ENCODE measurements at regions not wholly inside any gene's neighbourhood (a gene's known extent, or its start where the extent isn't known, plus 50 kb on each side); places are given as distances from the start of the nearest gene placed in this dataset.

GRCh38 chr14:23723911-23724310 lies 87.7 kb downstream of the DHRS2 start:
- POLR2A ChIA-PET, result no interaction called here
- Histone ChIP-seq H3K27ac (ENCODE audit: low read length in 2 of 2) (no peak overlapping the region), H3K27me3 (replicated peaks in 1 of 4; ENCODE audit: control extremely low read depth in 1 of 4, control insufficient read depth in 3 of 4, insufficient read depth in 4 of 4, low read length in 3 of 4) (no peaks in the 10 kb centered on the region), H3K9ac (ENCODE audit: low read length) (no peak overlapping the region), H3K4me1 (ENCODE audit: control insufficient read depth in 2 of 2, insufficient read depth in 2 of 2, low read length in 2 of 2) (no peaks in the 10 kb centered on the region), H2AFZ (ENCODE audit: insufficient read depth, low read depth, low read length, poor library complexity, severe bottlenecking) (no peak overlapping the region), H3K79me2 (ENCODE audit: control insufficient read depth, insufficient read depth, low read length) (no peaks in the 10 kb centered on the region), H3K4me3 (ENCODE audit: control extremely low read depth in 1 of 5, extremely low read depth in 1 of 5, insufficient read depth in 1 of 5, low read depth in 2 of 5, low read length in 4 of 5) (no peak overlapping the region), H4K20me1 (ENCODE audit: control insufficient read depth, insufficient read depth, low read length, poor library complexity, severe bottlenecking) (no peaks in the 10 kb centered on the region), H3K9me3 (ENCODE audit: control extremely low read depth in 1 of 3, control insufficient read depth in 2 of 3, insufficient read depth in 1 of 3, low read length in 2 of 3) (no peaks in the 10 kb centered on the region), H3K36me3 (replicated peaks in 1 of 2; ENCODE audit: control extremely low read depth in 1 of 2, control insufficient read depth in 1 of 2, extremely low read depth in 1 of 2, insufficient read depth in 2 of 2, low read length in 1 of 2) (no peaks in the 10 kb centered on the region), H3K4me2 (replicated peaks; ENCODE audit: low read depth, low read length, poor library complexity, severe bottlenecking) (no peak overlapping the region)
- CTCF ChIA-PET, result no interaction called here
- Mint-ChIP-seq H3K4me3 (no peak overlapping the region), H3K4me1 (no peaks in the 10 kb centered on the region), H3K9me3 (ENCODE audit: insufficient read depth) (no peaks in the 10 kb centered on the region), H3K27ac (no peak overlapping the region), H3K27me3 (peaks cover 6% of the 10 kb centered on the region)
- WGBS (ENCODE audit: insufficient coverage), result no CpG with 5 or more reads among the region's 3 CpGs
- ATAC-seq (ENCODE audit: low read depth) (no peak), DNase-seq (no peak)
- TF ChIP-seq, protein P1, sequence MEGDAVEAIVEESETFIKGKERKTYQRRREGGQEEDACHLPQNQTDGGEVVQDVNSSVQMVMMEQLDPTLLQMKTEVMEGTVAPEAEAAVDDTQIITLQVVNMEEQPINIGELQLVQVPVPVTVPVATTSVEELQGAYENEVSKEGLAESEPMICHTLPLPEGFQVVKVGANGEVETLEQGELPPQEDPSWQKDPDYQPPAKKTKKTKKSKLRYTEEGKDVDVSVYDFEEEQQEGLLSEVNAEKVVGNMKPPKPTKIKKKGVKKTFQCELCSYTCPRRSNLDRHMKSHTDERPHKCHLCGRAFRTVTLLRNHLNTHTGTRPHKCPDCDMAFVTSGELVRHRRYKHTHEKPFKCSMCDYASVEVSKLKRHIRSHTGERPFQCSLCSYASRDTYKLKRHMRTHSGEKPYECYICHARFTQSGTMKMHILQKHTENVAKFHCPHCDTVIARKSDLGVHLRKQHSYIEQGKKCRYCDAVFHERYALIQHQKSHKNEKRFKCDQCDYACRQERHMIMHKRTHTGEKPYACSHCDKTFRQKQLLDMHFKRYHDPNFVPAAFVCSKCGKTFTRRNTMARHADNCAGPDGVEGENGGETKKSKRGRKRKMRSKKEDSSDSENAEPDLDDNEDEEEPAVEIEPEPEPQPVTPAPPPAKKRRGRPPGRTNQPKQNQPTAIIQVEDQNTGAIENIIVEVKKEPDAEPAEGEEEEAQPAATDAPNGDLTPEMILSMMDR (IDR thresholded peaks at IDR 0.05), result no peak
- no peak for TF ChIP-seq EZH2 (IDR thresholded peaks at IDR 0.05; ENCODE audit: borderline replicate concordance, insufficient read depth, low read depth, low read length, poor library complexity, severe bottlenecking)
- intact Hi-C loops (cut with micrococcal nuclease), result no loop called here

- CTCF ChIA-PET, result no interaction called here
- Histone ChIP-seq H3K36me3 (replicated peaks in 1 of 2; ENCODE audit: control extremely low read depth in 1 of 2, control insufficient read depth in 1 of 2, extremely low read depth in 1 of 2, insufficient read depth in 2 of 2, low read length in 1 of 2) (no peaks in the 10 kb centered on the region), H3K4me1 (ENCODE audit: control insufficient read depth in 2 of 2, insufficient read depth in 2 of 2, low read length in 2 of 2) (no peaks in the 10 kb centered on the region), H3K79me2 (ENCODE audit: control insufficient read depth, insufficient read depth, low read length) (no peaks in the 10 kb centered on the region), H3K4me2 (replicated peaks; ENCODE audit: low read depth, low read length, poor library complexity, severe bottlenecking) (no peak overlapping the region), H2AFZ (ENCODE audit: insufficient read depth, low read depth, low read length, poor library complexity, severe bottlenecking) (no peak overlapping the region), H4K20me1 (ENCODE audit: control insufficient read depth, insufficient read depth, low read length, poor library complexity, severe bottlenecking) (no peaks in the 10 kb centered on the region), H3K27me3 (replicated peaks in 1 of 4; ENCODE audit: control extremely low read depth in 1 of 4, control insufficient read depth in 3 of 4, insufficient read depth in 4 of 4, low read length in 3 of 4) (no peaks in the 10 kb centered on the region), H3K27ac (ENCODE audit: low read length in 2 of 2) (no peak overlapping the region), H3K9ac (ENCODE audit: low read length) (no peak overlapping the region), H3K4me3 (ENCODE audit: control extremely low read depth in 1 of 5, extremely low read depth in 1 of 5, insufficient read depth in 1 of 5, low read depth in 2 of 5, low read length in 4 of 5) (no peak overlapping the region), H3K9me3 (ENCODE audit: control extremely low read depth in 1 of 3, control insufficient read depth in 2 of 3, insufficient read depth in 1 of 3, low read length in 2 of 3) (no peaks in the 10 kb centered on the region)
- intact Hi-C loops (cut with micrococcal nuclease), result no loop called here
- Mint-ChIP-seq H3K27ac (no peak overlapping the region), H3K27me3 (peaks cover 13% of the 10 kb centered on the region), H3K9me3 (ENCODE audit: insufficient read depth) (no peaks in the 10 kb centered on the region), H3K4me3 (no peak overlapping the region), H3K4me1 (no peaks in the 10 kb centered on the region)
- TF ChIP-seq, protein P1 (IDR thresholded peaks at IDR 0.05), result no peak
- TF ChIP-seq EZH2 (IDR thresholded peaks at IDR 0.05; ENCODE audit: borderline replicate concordance, insufficient read depth, low read depth, low read length, poor library complexity, severe bottlenecking), result no peak
- no peak for DNase-seq
- POLR2A ChIA-PET, result no interaction called here
- no peak for ATAC-seq (ENCODE audit: low read depth)
- WGBS (ENCODE audit: insufficient coverage), result 94% methylated on average over 3 of the region's 3 CpGs
Observed at GRCh38 chr14:23725528-23725927, 89.4 kb downstream of the DHRS2 start.

Data from B cell (primary cell).